CD4-positive, alpha-beta T cell treated with Interleukin-17A for 1 hour (primary cell): ENCODE measurements at regions not wholly inside any gene's neighbourhood (a gene's known extent, or its start where the extent isn't known, plus 50 kb on each side); places are given as distances from the start of the nearest gene placed in this dataset.
"Not testable (repeated sequence)": the region's sequence is repeated elsewhere in the genome, so short reads cannot be mapped to it uniquely, and the experiment has no call there.

Experiments
- DNase-seq: peaks from one replicate; pipeline ENCODE4 v3.0.0-alpha.2; 2020

DNA sequence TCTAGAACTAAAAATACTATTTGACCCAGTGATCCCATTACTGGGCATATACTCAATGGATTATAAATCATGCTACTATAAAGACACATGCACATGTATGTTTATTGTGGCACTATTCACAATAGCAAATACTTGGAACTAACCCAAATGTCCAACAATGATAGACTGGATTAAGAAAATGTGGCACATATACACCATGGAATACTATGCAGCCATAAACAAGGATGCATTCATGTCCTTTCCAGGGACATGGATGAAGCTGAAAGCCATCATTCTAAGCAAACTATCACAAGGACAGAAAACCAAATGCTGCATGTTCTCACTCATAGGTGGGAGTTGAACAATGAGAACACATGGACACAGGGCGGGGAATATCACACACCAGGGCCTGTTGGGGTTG is 1039.0 kb downstream of the NR2F1-AS1 start:
- not testable (repeated sequence) for DNase-seq

DNA sequence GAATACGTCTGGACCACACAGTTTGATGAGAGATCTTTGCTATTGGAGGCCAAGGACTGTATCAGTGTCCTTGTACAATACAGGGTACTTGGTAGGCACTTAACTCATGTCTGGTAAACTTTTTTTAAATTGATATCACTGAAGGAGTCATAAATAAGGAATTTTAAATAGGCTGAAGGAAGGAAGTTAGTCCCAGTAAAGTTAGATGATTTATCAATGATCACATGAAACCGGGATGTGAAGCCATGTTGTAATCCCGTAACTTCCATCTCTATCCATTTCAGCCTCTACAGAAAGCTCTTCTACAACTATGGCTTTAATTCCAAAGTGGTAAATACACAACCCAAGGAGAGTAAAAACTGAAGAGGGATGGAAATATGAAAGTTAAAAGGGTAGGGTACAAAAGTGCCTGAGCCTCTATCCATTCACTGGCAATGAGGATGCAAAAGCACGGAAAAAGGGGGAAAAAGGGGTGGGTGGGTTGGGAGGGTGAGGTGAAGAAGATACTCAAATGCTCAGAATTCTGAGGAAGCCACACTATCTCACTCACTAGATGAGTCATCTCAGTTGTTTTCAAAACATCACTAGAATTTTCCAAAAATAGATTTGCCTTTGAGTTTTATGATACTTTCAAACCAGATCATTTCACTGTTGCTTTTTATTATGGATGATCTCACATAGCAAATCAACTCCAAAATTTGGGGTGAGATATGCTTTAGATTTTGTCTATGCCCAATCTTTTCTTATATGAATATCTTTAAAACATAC is 1053.5 kb downstream of the NR2F1-AS1 start:
- DNase-seq: no peak

DNA sequence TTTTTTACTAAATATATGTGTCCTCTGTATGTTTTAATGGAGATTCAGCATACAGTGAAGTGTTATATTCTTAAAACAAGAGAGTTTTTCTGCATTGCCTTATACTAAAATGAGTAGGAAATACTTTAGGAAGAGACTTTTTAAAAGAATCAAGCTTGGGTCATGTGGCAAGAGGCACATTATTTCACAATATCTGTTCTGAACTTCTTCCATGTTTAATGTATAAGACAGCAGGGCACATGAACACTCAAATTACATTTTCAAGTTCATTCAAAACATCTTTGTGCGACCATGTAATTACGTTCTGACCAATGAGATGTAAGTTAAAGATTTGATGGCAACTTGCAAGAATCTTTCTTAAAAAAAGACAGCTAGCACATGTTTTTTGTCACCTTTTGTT is 1055.9 kb downstream of the NR2F1-AS1 start:
- no peak for DNase-seq

DNA sequence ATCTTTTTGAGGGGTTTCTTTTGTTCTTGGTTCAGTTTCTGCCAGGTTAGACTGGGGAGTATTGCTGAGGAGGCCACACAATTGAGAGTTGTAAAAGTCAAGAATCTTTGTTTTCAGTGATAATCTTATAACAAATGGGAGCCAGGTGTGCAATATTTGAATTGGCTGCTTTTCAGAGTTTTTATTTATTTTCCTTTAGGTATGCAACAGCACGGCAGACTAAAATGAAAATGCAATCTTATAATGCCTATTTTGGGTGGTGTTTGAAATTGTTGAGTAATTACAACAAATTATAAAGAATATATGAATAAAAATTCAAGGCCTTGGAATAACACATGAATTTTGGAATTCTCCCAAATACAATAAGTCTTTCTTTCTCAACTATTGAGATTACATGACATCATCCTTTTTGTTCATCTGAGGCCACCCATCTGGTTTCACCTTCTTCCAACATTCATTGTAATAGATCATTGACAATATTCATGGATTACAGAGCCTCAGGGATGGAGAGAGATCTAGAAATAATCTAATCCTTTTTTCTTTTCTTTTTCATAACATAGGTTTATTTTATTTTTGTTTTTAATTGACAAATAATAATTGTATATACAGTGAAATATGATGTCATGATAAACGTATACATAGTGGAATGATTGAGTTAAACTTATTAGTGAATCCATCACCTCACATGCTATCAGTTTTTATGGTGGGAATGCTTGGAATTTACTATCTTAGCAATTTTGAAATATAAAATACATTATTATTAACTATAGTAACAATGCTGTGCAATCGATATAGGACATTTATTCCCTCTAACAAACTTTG is 1061.0 kb downstream of the NR2F1-AS1 start:
- DNase-seq: no peak

DNA sequence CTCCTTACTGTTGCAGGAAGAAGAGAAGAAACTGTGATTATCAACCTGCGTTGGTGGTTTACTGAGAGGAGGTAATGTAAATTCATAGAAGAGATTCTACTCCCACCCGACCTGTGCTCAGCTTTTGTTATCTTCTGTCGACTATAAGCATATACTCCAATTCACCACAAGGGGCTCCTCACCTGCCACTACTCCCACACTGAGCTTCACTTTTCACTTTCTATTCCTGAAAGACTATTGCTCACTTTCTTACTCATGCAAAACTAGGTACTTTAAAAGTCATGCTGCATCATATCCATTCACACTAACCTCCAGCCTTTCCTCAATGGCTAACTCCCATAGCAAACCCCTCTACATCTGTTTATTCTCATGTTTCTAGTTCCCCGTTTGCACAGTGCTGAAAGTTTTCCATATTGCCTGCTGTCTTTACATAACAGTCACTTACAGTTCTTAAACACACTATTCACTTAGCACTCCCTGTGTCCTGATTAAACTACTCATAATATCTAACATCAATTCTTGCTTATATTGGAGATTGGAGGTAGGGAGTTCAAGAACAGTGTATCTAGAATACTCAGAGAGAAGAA is 1062.6 kb downstream of the NR2F1-AS1 start:
- DNase-seq: no peak

DNA sequence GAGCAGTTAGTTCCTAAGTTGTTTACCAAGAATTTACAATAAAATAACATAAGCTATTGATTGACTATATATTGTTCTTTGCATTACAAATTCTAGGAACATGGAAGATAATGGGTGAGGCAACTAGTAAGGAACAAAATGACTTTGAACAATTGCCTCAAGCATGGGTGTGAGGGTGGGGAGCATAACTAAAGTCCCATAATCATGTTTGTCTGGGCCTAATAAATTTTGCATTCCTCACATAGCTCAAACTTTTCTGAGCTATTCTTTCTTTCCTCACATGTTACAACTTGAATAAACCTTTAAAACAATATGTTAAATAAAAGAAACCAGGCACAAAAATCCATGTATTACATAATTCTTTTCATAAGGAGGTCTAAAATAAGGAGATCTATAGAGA is 1066.1 kb downstream of the NR2F1-AS1 start:
- no peak for DNase-seq

DNA sequence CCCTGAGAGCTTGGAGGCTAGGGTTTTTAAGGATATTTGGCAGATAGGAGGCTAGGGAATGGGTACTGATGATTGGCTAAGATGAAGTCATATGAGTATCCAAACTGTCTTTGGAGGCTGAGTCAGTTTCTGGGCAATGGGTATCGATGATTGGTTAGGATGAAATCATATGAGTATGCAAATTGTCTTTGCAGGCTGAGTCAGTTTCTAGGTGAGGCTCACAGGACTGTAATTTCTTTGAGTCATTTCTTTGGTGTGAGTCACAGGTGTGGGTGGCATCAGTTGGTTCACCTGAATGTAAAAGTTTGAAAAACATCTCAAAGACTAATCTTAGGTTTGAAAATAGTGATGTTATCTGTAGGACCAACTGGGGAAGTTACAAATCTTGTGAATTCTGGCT is 1068.0 kb downstream of the NR2F1-AS1 start:
- no peak for DNase-seq

DNA sequence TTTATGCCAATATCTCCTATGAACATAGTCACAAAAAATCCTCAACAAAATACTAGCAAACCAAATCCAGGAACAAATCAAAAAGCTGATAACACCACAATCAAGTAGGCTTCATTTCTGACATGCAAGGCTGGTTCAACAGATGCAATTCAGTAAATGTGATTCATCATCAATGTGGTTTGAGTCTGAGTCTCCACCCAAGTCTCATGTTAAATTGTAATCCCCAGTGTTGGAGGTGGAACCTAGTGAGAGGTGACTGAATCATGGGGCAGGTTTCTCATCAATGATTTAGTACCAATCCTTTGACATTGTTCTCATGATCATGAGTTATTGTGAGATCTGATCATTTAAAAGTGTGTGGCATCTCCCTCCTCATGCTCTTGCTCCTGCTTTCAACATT is 1072.7 kb downstream of the NR2F1-AS1 start:
- DNase-seq: no peak

DNA sequence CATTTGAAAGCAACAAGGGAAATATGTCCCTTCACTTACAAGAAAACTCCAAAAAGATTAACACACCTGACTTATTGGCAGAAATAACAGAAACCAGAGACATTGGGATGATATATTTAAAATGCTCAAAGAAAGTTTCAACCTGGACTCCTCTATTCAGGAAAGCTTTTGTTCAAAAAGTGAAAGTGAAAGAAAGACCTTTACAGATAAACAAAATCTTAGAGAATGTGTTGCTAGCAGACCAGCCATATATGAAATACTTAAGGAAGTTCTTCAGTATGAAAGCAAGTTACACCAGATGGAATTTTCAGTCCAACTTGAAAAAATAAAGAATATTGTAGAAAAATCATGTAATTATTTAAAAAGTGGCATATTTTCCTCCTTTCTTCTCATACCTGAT is 1075.1 kb downstream of the NR2F1-AS1 start:
- DNase-seq: no peak

DNA sequence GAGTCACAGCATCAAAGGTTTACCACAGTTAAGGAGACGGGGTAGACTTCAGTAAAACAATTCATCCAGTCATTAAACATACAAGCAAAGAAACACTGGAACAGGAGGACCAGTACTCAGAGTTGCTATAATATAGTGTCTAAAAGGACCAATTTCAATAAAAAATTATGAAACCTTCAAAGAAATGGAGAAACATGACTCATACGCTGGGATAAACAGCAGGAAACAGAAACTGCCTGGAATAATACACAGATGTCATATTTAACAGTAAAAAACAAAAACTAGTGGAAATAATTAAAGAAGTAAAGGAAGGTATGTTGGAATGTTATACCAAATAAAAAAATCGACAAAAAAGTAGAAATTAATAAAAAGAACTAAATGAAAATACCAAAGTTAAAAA is 1075.9 kb downstream of the NR2F1-AS1 start:
- no peak for DNase-seq

DNA sequence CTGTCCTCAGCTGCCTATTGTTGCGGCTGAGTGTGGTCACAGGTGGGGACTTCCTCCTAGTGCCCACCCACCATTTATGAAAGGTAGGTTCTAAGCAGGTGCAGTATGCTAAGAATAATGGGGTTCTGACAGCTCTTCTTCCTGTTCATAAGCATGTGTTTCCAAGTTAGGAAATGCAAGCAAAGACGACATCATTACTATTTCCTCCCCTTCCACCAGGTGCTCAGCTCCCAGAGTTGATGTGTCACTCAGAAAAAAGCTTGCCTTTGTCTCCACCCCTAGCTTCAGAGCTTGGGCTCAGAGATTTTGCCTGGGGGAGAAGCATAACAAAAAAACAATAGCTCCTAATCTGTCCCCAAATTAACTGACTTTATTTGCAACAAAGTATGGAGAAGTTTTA is 1076.7 kb downstream of the NR2F1-AS1 start:
- no peak for DNase-seq

DNA sequence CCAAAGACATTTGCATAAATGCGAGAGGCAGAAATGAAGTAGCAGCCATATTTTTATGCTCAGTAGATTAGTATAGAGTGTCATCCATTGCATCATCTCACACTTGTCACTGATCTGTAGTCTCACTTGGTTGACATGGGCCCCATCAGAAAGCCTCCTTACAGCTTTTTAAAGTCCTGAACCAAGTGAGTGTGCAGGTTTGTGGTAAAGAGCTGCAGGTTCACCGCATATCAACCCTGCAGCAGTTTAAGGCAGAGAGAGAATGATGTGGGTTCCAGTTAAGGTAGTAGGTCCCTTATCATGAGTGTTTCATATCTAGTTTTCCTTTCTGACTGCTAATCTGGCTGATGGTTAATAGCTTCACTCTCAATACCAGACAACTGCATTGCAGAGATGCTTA is 1080.3 kb downstream of the NR2F1-AS1 start:
- no peak for DNase-seq

DNA sequence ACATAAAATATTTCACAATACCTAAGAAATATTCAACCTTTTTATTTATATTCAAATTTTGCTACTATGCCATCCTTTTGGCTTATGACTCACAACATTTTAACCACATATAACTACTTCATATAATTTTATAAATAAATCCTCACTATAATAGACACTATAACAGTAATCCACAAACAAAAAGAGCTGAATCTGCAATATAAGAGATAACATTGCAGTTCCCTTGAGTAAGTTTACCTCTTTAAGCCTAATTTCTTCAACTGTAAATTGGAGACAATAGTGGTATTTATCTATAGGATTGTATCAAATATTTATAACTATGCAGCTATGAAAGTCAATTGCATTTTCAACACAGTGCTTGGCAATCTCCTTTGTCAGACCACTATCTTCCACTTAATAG is 1084.5 kb downstream of the NR2F1-AS1 start:
- no peak for DNase-seq

DNA sequence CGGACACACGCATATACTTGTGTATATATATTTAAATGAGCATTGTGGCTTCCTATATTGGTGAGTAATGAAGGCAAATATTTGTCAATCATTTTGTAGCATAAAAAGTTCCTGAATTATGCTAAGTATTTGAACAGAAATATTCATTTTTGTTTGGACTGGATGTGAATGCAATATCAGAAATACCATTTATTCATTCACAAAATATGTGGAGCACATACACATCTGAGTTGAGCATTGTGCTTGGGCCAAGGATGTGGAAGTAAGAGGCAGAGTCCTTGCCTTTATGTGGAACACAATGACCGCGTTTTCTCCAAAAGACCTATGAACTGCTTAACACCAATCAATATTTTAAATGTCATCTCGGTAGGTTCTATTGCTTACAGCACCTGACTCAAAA is 1086.5 kb downstream of the NR2F1-AS1 start:
- no peak for DNase-seq

DNA sequence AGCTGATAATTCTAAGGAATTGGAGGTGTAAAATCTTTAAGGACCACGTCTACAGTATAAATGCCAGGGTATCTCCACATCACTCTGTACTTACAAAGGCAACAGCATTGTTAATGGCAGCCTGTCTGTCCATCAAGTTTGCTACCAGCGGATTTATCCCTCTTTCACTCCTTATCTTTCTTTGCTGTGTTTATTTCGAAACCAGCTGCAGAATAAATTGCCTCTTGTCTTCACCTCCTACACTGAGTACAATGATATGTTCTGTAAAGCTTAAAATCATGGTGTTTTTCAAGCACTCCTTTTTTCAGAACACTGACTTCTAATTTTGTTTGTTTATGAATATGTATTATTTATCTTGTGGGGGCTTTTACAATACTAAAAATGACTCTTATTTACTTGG is 1088.1 kb downstream of the NR2F1-AS1 start:
- no peak for DNase-seq

DNA sequence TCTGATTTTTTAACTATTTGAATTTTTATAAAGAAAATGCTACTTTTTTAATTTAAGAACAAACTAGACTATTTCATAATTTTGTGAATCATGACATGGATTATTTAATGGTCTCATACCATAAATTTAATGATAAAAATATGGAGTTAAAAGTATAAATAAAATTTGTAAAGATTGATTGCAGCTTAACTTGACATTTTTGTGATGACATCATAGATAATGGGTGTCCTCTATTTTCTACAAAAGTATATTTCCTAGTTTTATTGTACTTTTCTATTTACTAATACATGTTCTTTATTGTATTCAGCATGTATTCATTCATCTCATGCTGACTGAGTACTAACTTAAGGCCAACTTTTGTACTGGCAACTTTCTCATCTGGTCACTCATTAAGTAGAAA is 1096.5 kb downstream of the NR2F1-AS1 start:
- no peak for DNase-seq

DNA sequence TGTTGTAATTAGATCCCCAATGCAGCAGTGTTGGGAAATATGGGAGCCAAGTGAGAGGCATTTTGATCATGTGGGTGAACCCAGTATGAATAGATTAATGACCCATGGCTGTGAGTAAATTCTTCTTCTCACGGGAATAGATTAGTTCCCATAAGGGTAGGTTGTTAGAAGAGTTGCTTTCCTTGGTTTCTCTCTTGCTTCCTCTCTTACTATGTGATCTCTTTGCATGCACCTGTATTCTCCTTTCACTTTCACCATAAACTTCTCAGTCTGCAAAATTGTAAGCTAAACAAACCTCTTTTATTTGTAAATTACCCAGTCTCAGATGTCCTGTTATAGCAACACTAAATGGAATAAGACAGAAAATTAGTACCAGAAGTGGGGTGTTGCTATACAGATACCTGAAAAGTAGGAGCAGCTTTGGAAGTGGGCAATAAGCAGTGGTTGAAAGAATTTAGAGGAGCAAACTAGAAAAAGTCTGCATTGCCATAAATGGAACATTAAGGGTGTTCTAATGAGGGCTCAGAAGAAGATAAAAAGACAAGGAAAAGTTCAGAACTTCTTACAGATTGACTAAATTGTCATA is 1090.0 kb upstream of the ARRDC3 start:
- no peak for DNase-seq

DNA sequence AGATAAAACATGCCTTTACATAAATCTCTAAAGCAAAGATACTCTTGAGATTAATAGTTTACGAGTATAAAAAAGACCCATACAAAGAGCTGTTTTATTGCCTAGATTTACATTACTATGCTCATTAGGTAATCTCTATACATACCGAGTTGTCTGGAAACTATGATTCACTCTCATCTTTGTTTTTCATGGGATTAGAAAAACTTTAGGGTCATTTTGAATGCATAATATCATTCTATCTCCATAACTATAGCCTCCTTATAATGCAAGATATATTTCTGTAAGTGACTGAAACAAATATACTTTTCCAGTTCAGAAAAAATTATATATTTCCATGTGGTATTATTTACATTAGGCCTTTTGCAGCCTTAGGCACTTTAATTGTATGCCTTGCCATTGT is 1088.7 kb upstream of the ARRDC3 start:
- DNase-seq: no peak

DNA sequence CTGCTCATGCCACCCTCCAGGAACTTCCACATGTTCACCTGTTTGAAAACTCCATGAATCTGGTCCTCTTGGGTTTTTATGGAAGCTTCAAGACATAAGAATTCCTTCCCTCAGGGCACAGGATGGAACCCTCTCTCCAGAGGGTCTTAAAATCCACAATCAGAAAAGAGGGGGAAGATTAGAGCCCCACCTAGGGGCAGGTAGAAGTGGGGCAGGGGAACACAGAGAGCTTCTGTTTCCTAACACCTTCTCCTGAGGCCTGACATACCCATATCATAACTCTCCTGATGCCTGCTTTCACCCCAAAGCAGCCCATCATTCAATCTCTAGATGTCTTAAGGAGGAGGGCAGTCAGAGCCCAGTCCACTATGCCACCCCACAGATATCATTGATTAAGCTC is 1087.7 kb upstream of the ARRDC3 start:
- no peak for DNase-seq

DNA sequence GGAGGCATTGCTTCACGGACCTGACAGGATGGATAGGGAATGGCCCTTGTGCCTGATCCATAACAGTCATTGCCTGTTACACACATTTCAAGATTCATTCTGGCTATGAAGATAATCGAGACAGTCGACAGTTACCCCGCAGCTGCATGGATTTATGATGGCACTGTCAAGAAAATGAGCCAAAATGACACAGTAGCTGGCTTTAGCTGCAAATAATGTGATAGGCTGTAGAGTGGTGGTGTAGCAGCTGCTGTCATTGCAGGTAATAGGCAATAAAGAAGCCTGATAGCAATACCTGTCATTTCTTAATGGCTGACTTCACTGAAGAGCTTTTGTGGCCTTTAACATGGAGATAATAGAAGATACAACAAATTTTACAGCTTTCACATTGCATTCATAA is 1085.2 kb upstream of the ARRDC3 start:
- DNase-seq: no peak

DNA sequence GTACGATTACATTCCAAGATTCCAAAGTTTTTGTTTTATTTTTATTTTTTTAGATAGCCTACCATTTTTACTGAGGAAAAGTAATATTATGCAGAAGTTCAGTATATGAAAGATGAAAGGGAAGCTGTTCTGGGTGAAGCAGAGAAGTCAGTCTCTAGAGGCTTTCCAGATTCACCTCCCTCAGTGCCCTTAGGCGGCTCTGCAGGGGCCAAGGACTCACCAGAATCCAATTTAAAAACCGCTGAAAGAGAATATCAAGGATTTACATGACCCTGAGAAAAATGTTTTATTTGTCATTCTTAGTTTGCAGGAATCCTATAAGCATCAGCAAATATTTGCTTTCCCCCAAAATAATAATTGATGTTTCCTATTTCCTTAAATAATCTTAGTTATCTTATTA is 1084.6 kb upstream of the ARRDC3 start:
- no peak for DNase-seq

DNA sequence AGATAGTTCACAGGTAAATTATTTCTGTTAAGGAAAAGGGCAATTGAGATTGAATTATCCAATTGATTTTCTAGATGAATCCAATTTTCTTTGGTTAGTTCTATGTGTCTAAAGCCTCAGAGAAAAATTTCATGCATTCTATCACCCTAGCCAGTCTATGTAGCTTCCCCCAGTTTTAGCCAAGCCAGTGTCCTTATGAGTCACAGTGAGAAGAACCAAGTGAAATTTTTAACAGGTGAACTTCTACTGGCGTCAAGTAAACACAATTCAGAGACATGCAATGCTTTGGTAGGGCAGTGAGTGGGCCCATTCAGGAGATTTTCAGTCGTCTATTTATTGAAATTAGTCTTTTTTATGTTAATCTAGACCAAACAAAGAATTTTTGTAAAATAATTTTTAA is 1077.4 kb upstream of the ARRDC3 start:
- no peak for DNase-seq

DNA sequence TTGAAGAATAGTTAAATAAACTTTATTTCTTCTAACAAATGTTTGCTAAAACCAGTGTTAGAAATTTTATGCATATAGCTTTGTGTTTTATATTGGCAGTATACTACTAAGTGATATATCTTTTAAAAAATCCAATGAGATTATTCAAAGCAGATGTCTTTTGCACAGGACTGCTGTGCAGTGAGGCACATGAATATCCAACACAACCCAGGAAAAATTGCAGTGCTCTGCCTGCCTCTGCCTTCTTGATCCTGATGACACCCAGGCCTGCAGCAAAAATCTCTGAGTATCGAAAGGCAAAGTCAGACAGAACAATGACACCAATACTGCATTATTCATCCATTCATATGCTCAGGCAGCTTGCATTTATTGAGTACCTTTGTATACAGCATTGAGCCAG is 1076.5 kb upstream of the ARRDC3 start:
- DNase-seq: no peak

DNA sequence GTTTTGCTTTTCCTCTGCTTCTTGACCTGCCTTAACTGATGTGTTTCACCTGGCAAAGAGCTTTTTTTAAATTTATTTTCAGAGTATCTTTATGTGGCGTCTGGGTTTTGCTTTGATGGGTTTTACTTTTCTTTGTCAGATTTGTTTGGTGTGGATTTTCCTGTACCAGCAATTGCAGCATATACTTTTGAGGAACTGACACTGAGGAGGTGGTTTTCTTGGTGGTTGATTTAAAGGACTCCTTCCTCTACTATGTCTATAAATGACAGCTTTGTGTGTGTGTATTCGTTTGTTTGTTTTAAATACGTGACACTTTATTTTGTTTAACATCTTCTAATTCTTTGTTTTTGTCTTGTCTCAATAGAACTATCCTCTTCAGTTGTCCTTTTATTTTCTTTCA is 1071.9 kb upstream of the ARRDC3 start:
- DNase-seq: no peak
